Body of pancreas (tissue), 4 donors: ENCODE measurements at regions not wholly inside any gene's neighbourhood (a gene's known extent, or its start where the extent isn't known, plus 50 kb on each side); places are given as distances from the start of the nearest gene placed in this dataset.

Experiments used
- ATAC-seq: fragments of 150-250 bp; one replicate; pipeline ENCODE4 v1.9.1; 2016
- DNase-seq, 4 donors: peaks; one replicate each; pipeline ENCODE4 v3.0.0-alpha.2; 2019
- H3K27ac ChIP-seq, 4 donors: fragments of 200-600 bp; sonication (generic); 1 replicate in 3 of 4; 2 replicates in 1 of 4; pipeline versions ENCODE4 v1.5.1 to v1.6.1; 2016 to 2019; ENCODE audit warnings: mild to moderate bottlenecking in 1 of 4, mixed read lengths in 1 of 4, moderate library complexity in 1 of 4
- H3K27me3 ChIP-seq, 2 donors: fragments of 200-600 bp; sonication (generic); one replicate each; pipeline ENCODE4 v1.6.0; 2016; ENCODE audit warnings: mild to moderate bottlenecking in 1 of 2
- H3K36me3 ChIP-seq, 2 donors: fragments of 200-600 bp; sonication (generic); replicated peaks in 1 of 2; 2 replicates each; pipeline ENCODE4 v1.5.1; 2016; ENCODE audit warnings: low read depth in 2 of 2; ENCODE audit not compliant: insufficient read depth in 1 of 2
- H3K4me1 ChIP-seq: fragments of 200-600 bp; sonication (generic); one replicate; pipeline ENCODE4 v1.6.0; 2016
- H3K4me3 ChIP-seq, 2 donors: fragments of 200-600 bp; sonication (generic); 1 replicate in 1 of 2; 2 replicates in 1 of 2; pipeline ENCODE4 v1.5.1; 2016 to 2019
- H3K9me3 ChIP-seq, 3 donors: fragments of 200-600 bp; sonication (generic); 1 replicate in 2 of 3; 2 replicates in 1 of 3; pipeline ENCODE4 v1.5.1; 2016
- POLR2A ChIP-seq, 3 donors: fragments of 450-650 bp; IDR thresholded peaks; one replicate each; pipeline ENCODE4 v1.6.1; 2016; ENCODE audit warnings: antibody characterized with exemption in 3 of 3, mild to moderate bottlenecking in 2 of 3
- WGBS, 2 donors: methylation state at CpG; one replicate each; pipeline ENCODE4 v1.1.5; 2017; 5-methylcytosine and 5-hydroxymethylcytosine counted together
- intact Hi-C: fragments of 100-400 bp; cut with DNase I; formaldehyde crosslinking; loops from one replicate; pipeline ENCODE4 v1.15.1; 2023
- TF ChIP-seq, protein P1 (sequence below), 7 experiments: fragments of 450-650 bp in 4 of 7; fragments of 200-600 bp in 3 of 7; sonication (generic) in 3 of 7; IDR thresholded peaks; one replicate each; pipeline ENCODE4 v1.5.1; 2016 to 2019; ENCODE audit warnings: antibody characterized with exemption in 7 of 7

DNA sequence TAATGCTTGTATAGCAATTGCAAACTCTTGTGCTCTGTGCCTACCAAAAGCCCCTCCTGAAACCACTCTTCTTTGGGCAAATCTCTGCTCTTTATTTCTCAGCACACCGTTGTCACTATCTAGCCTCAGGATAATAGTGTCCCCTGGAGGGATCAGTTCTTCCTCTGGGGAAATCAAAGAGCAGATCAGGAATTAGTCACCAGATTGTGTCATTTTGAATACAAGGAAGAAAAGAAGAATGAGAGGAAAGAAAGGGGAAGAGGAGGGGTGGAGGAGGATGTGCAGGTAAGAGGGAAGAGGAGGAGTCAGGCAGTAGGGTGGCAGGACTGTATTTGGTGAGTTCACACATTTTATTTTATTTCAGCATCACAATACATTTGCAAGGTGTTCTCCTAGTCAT is 256.4 kb downstream of the GRIN2B start:
- no peak for TF ChIP-seq POLR2A (IDR thresholded peaks at IDR 0.05)
- TF ChIP-seq, protein P1, sequence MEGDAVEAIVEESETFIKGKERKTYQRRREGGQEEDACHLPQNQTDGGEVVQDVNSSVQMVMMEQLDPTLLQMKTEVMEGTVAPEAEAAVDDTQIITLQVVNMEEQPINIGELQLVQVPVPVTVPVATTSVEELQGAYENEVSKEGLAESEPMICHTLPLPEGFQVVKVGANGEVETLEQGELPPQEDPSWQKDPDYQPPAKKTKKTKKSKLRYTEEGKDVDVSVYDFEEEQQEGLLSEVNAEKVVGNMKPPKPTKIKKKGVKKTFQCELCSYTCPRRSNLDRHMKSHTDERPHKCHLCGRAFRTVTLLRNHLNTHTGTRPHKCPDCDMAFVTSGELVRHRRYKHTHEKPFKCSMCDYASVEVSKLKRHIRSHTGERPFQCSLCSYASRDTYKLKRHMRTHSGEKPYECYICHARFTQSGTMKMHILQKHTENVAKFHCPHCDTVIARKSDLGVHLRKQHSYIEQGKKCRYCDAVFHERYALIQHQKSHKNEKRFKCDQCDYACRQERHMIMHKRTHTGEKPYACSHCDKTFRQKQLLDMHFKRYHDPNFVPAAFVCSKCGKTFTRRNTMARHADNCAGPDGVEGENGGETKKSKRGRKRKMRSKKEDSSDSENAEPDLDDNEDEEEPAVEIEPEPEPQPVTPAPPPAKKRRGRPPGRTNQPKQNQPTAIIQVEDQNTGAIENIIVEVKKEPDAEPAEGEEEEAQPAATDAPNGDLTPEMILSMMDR (IDR thresholded peaks at IDR 0.05) = no peak
- WGBS, 2 donors = 39 to 40% methylated on average over 1 of the region's 1 CpG
- Histone ChIP-seq H3K9me3 (no peaks in the 10 kb centered on the region), H3K4me3 (no peak overlapping the region), H3K27ac (no peak overlapping the region), H3K4me1 (no peaks in the 10 kb centered on the region), H3K36me3 (no peaks in the 10 kb centered on the region), H3K27me3 (no peaks in the 10 kb centered on the region)
- intact Hi-C loops = no loop called here
- ATAC-seq = no peak
- no peak for DNase-seq

DNA sequence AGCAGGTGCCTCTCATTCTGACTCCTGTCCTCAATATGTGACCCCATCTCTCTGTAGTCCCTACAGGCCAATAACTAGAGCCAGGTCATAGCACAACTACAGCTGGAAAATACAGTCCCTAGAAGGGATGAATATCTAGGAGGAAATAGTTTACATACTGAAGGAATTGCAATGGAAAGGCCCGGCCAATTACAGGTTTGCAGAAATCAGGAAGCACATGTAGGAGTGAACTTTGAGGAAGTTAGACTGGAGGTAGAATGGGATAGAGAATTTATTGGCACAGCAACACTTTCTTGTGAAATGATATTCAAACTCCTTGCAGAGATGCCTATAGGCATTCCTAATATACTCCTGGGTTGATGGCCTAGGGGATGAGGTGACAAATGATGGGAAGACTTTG is 257.3 kb downstream of the GRIN2B start:
- WGBS, 2 donors = 42 to 55% methylated on average over 1 of the region's 1 CpG
- H3K36me3 ChIP-seq = no peaks in the 10 kb centered on the region

DNA sequence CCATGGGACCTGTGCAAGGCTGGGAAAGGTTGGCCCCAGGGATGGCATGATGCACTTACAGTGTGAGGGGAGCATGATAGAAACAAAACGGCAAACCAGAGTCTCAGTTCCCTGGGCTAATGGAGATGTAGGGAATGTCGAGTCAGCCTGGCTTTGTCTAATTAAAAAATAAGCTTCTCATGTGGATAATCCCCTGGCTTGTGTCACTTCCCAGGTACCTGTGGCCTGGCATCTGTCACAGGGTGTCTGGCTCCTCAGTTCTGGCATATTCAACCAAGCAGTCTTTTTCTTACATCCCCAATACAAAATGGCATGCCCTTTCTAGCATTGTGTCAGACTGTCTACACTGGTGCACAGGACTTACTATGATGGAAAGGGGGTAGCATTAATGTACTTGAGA is 261.4 kb downstream of the GRIN2B start:
- no peaks in the 10 kb centered on the region for H3K9me3 ChIP-seq
- DNase-seq = no peak
- H3K36me3 ChIP-seq = no peaks in the 10 kb centered on the region
- 59 to 62% methylated on average over 2 of the region's 2 CpGs for WGBS, 2 donors
- no peak overlapping the region for H3K4me3 ChIP-seq
- ATAC-seq = no peak
- intact Hi-C loops = no loop called here
- no peak overlapping the region for H3K27ac ChIP-seq
- H3K27me3 ChIP-seq = no peaks in the 10 kb centered on the region
- TF ChIP-seq, protein P1 (IDR thresholded peaks at IDR 0.05) = no peak
- TF ChIP-seq POLR2A (IDR thresholded peaks at IDR 0.05) = no peak
- no peaks in the 10 kb centered on the region for H3K4me1 ChIP-seq

More for the DNA sequence above, 257.3 kb downstream of the GRIN2B start:
- no peak for ATAC-seq
- Histone ChIP-seq H3K9me3 (no peaks in the 10 kb centered on the region), H3K4me1 (no peaks in the 10 kb centered on the region), H3K4me3 (no peak overlapping the region), H3K27me3 (no peaks in the 10 kb centered on the region), H3K27ac (no peak overlapping the region)
- intact Hi-C loops = no loop called here
- no peak for DNase-seq
- no peak for TF ChIP-seq POLR2A (IDR thresholded peaks at IDR 0.05)
- TF ChIP-seq, protein P1 (IDR thresholded peaks at IDR 0.05) = no peak

DNA sequence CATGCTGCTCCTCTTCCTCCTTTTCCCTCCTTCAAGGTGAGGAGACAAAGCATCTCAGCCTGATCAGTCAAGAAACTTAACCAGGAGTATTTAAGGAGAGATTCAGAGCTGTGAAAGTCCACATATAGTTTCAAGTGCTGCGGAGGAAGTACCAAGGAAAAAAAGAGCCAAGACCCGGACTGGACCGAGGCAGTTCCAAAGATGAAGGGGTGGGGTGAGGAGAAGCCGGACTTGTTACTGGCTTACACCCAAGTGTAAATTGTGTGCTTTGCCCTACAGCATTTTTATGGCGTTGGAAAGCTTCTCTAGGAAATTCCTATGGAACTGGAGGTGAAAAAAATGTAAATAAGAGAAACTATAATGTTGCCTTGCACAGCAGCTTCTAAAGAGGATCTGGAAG is 263.1 kb downstream of the GRIN2B start:
- H3K9me3 ChIP-seq = no peaks in the 10 kb centered on the region
- no peak overlapping the region for H3K27ac ChIP-seq
- no peaks in the 10 kb centered on the region for H3K27me3 ChIP-seq
- H3K36me3 ChIP-seq = no peaks in the 10 kb centered on the region
- ATAC-seq (no peak), DNase-seq (no peak)
- WGBS, 2 donors = 55 to 69% methylated on average over 5 of the region's 5 CpGs
- no peak overlapping the region for H3K4me3 ChIP-seq
- intact Hi-C loops = no loop called here
- H3K4me1 ChIP-seq = no peaks in the 10 kb centered on the region
- TF ChIP-seq, protein P1 (IDR thresholded peaks at IDR 0.05) = no peak
- no peak for TF ChIP-seq POLR2A (IDR thresholded peaks at IDR 0.05)

DNA sequence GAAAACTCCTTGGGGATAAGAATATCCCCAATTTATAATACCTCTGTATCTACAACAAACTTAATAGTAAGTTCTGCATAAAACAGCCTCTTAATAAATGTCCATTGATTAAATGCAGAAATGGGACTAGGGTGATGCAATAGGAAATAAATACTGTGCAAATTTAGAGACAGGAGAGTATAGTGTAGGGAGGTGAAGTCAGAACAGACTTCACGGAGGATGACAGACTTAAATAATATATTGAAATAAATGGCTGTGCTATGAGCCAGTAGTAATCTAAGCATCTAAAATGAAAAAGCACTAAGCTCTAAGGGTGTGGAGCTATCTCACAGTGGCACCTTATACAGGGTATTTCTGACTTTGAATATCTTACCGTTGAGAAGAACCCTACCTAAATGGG is 265.3 kb downstream of the GRIN2B start:
- H3K36me3 ChIP-seq = no peaks in the 10 kb centered on the region
- no peak for TF ChIP-seq POLR2A (IDR thresholded peaks at IDR 0.05)
- TF ChIP-seq, protein P1 (IDR thresholded peaks at IDR 0.05) = no peak
- H3K27ac ChIP-seq = no peak overlapping the region
- no peak for ATAC-seq
- H3K4me1 ChIP-seq = no peaks in the 10 kb centered on the region
- no peaks in the 10 kb centered on the region for H3K27me3 ChIP-seq
- DNase-seq = no peak
- no peak overlapping the region for H3K4me3 ChIP-seq
- intact Hi-C loops = no loop called here
- H3K9me3 ChIP-seq = no peaks in the 10 kb centered on the region
- 66 to 67% methylated on average over 2 of the region's 2 CpGs for WGBS, 2 donors
